H1 (cell line): ENCODE measurements at regions not wholly inside any gene's neighbourhood (a gene's known extent, or its start where the extent isn't known, plus 50 kb on each side); places are given as distances from the start of the nearest gene placed in this dataset.

ENCODE experiments used
- CTCF ChIA-PET: fragments of 300-600 bp; sonication (Branson Sonifier 250); formaldehyde crosslinking; loops from one replicate; lab custom pipeline; 2021; ENCODE audit not compliant: partially characterized antibody; lab: Charles Lee
- POLR2A ChIA-PET: fragments of 300-600 bp; sonication (Branson Sonifier 250); formaldehyde crosslinking; loops from one replicate; lab custom pipeline; 2021; ENCODE audit warnings: inconsistent platforms; ENCODE audit not compliant: partially characterized antibody; lab: Charles Lee
- DNase-seq, 2 experiments: peaks; one replicate each; pipeline versions ENCODE4 v3.0.0 to v3.0.0-alpha.2; 2010 to 2022; ENCODE audit warnings: low spot score in 2 of 2, low read depth in 1 of 2, mixed read lengths in 1 of 2
- FAIRE-seq: peaks from 2 replicates; lab custom pipeline; 2011; peaks lifted over from hg19 to GRCh38; lab: Jason Lieb, UNC
- H2AFZ ChIP-seq: 2 replicates; pipeline ENCODE4 v1.8.1; 2012; ENCODE audit warnings: low read length, inconsistent platforms
- H2AK5ac ChIP-seq: 2 replicates; pipeline ENCODE4 v1.6.1; 2013; ENCODE audit warnings: low read depth, low read length
- H2BK120ac ChIP-seq: replicated peaks from 2 replicates; pipeline ENCODE3; 2013; ENCODE audit warnings: low read depth, low read length, inconsistent platforms
- H2BK12ac ChIP-seq: 2 replicates; pipeline ENCODE4 v1.6.1; 2013; ENCODE audit warnings: low read depth, low read length
- H2BK15ac ChIP-seq: 2 replicates; pipeline ENCODE4 v1.6.1; 2013; ENCODE audit warnings: low read length
- H2BK20ac ChIP-seq: 2 replicates; pipeline ENCODE4 v1.6.1; 2013; ENCODE audit warnings: low read length
- H2BK5ac ChIP-seq: 2 replicates; pipeline ENCODE4 v1.6.1; 2013; ENCODE audit warnings: low read depth, low read length
- H3K14ac ChIP-seq: 2 replicates; pipeline ENCODE4 v1.6.1; 2013; ENCODE audit warnings: inconsistent platforms; ENCODE audit not compliant: insufficient read length
- H3K18ac ChIP-seq: 2 replicates; pipeline ENCODE4 v1.6.1; 2013; ENCODE audit warnings: low read length; ENCODE audit errors: extremely low read depth
- H3K23ac ChIP-seq: 2 replicates; pipeline ENCODE4 v1.6.1; 2013; ENCODE audit warnings: inconsistent platforms; ENCODE audit not compliant: insufficient read length
- H3K23me2 ChIP-seq: 2 replicates; pipeline ENCODE4 v1.6.1; 2013; ENCODE audit warnings: low read depth, low read length
- H3K27ac ChIP-seq: 2 replicates; pipeline ENCODE4 v1.6.1; 2011; ENCODE audit warnings: low read depth, low read length, inconsistent platforms
- H3K27me3 ChIP-seq, 4 experiments: replicated peaks in 1 of 4; 1 replicate in 1 of 4; 2 replicates in 3 of 4; pipeline versions ENCODE4 v1.6.1 to v1.8.1; 2011 to 2013; ENCODE audit warnings: low read length in 3 of 4, mild to moderate bottlenecking in 3 of 4, inconsistent platforms in 2 of 4, mixed read lengths in 2 of 4, moderate library complexity in 1 of 4; ENCODE audit not compliant: control insufficient read depth in 3 of 4, insufficient read depth in 3 of 4; ENCODE audit errors: extremely low read depth in 1 of 4
- H3K36me3 ChIP-seq, 4 experiments: 2 replicates each; pipeline versions ENCODE4 v1.6.1 to v1.8.1; 2011 to 2013; ENCODE audit warnings: mild to moderate bottlenecking in 4 of 4, low read length in 3 of 4, moderate library complexity in 2 of 4, control low read depth in 1 of 4, inconsistent platforms in 1 of 4; ENCODE audit not compliant: insufficient read depth in 4 of 4, control insufficient read depth in 2 of 4
- H3K4ac ChIP-seq: replicated peaks from 2 replicates; pipeline ENCODE3; 2013; ENCODE audit warnings: low read length, low read depth, mixed read lengths, inconsistent platforms; ENCODE audit not compliant: insufficient read length
- H3K4me1 ChIP-seq, 4 experiments: replicated peaks in 1 of 4; 1 replicate in 1 of 4; 2 replicates in 3 of 4; pipeline versions ENCODE4 v1.6.1 to v1.8.1; 2011 to 2013; ENCODE audit warnings: low read length in 3 of 4, inconsistent platforms in 2 of 4, mixed read lengths in 1 of 4; ENCODE audit not compliant: insufficient read depth in 4 of 4, control insufficient read depth in 3 of 4
- H3K4me2 ChIP-seq, 2 experiments: 2 replicates each; pipeline versions ENCODE4 v1.6.1 to v1.8.1; 2011 to 2013; ENCODE audit warnings: low read depth in 2 of 2, low read length in 2 of 2, control low read depth in 1 of 2, inconsistent platforms in 1 of 2, mild to moderate bottlenecking in 1 of 2; ENCODE audit not compliant: insufficient read depth in 1 of 2
- H3K4me3 ChIP-seq, 4 experiments: fragments of 200-600, 300-600 bp in 1 of 4; sonication (generic), shearing (Covaris generic), sonication (Bioruptor Twin) in 1 of 4; 2 replicates each; pipeline versions ENCODE4 v1.5.1 to v1.8.1; 2011 to 2016; ENCODE audit warnings: low read length in 4 of 4, low read depth in 3 of 4, control low read depth in 2 of 4, inconsistent platforms in 2 of 4, mild to moderate bottlenecking in 2 of 4, mixed read lengths in 1 of 4, moderate library complexity in 1 of 4; ENCODE audit not compliant: insufficient read depth in 2 of 4; ENCODE audit errors: extremely low read depth in 1 of 4
- H3K56ac ChIP-seq: replicated peaks from 2 replicates; pipeline ENCODE3; 2013; ENCODE audit warnings: low read depth, mild to moderate bottlenecking, mixed read lengths, low read length, inconsistent platforms; ENCODE audit not compliant: insufficient read length
- H3K79me1 ChIP-seq: 2 replicates; pipeline ENCODE4 v1.6.1; 2013; ENCODE audit warnings: low read depth, low read length, control low read depth
- H3K79me2 ChIP-seq, 2 experiments: 2 replicates each; pipeline versions ENCODE4 v1.6.1 to v1.8.1; 2012 to 2013; ENCODE audit warnings: low read length in 2 of 2, mild to moderate bottlenecking in 2 of 2, inconsistent platforms in 1 of 2; ENCODE audit not compliant: insufficient read depth in 2 of 2, control insufficient read depth in 1 of 2
- H3K9ac ChIP-seq, 4 experiments: replicated peaks in 1 of 4; 1 replicate in 1 of 4; 2 replicates in 3 of 4; pipeline versions ENCODE4 v1.6.1 to v1.8.1; 2011 to 2013; ENCODE audit warnings: low read depth in 3 of 4, low read length in 3 of 4, control low read depth in 2 of 4, mild to moderate bottlenecking in 2 of 4, moderate library complexity in 2 of 4, inconsistent platforms in 1 of 4; ENCODE audit errors: extremely low read depth in 1 of 4
- H3K9me3 ChIP-seq, 2 experiments: 2 replicates each; pipeline versions ENCODE4 v1.6.1 to v1.8.1; 2012 to 2013; ENCODE audit warnings: mild to moderate bottlenecking in 2 of 2, moderate library complexity in 2 of 2, control low read depth in 1 of 2, inconsistent platforms in 1 of 2, low read depth in 1 of 2, low read length in 1 of 2, mixed read lengths in 1 of 2; ENCODE audit not compliant: insufficient read depth in 2 of 2
- H4K20me1 ChIP-seq, 2 experiments: replicated peaks in 1 of 2; 2 replicates each; pipeline versions ENCODE3 to v1.8.1; 2011 to 2013; ENCODE audit warnings: inconsistent platforms in 2 of 2, low read length in 2 of 2, mild to moderate bottlenecking in 1 of 2; ENCODE audit not compliant: insufficient read depth in 2 of 2, control insufficient read depth in 1 of 2
- H4K5ac ChIP-seq: 2 replicates; pipeline ENCODE4 v1.6.1; 2013; ENCODE audit warnings: low read length, low read depth, mixed read lengths, inconsistent platforms; ENCODE audit not compliant: insufficient read length
- H4K8ac ChIP-seq: 2 replicates; pipeline ENCODE4 v1.8.0; 2013; ENCODE audit warnings: mild to moderate bottlenecking, moderate library complexity, low read length, inconsistent platforms; ENCODE audit not compliant: insufficient read depth; ENCODE audit errors: extremely low read depth
- H4K91ac ChIP-seq: replicated peaks from 2 replicates; pipeline ENCODE3; 2013; ENCODE audit warnings: low read length, mixed read lengths, inconsistent platforms; ENCODE audit not compliant: insufficient read length
- CBX5 ChIP-seq: fragments of 300-800, 300-1000 bp; sonication (generic); IDR thresholded peaks from 2 replicates; pipeline ENCODE4 v1.7.1; 2016; ENCODE audit warnings: antibody characterized with exemption, low read length, low read depth
- CHD1 ChIP-seq: IDR thresholded peaks from 2 replicates; pipeline ENCODE4 v1.6.1; 2012; ENCODE audit warnings: low read depth, low read length, improper control_type of control experiment
- CHD2 ChIP-seq: IDR thresholded peaks from 2 replicates; pipeline ENCODE4 v1.6.1; 2012; ENCODE audit warnings: low read length, improper control_type of control experiment
- CREB1 ChIP-seq: IDR thresholded peaks from 2 replicates; pipeline ENCODE4 v1.6.1; 2012; ENCODE audit warnings: inconsistent platforms
- EP300 ChIP-seq, 2 experiments: IDR thresholded peaks; 1 replicate in 1 of 2; 2 replicates in 1 of 2; pipeline ENCODE4 v1.6.1; 2011 to 2012; ENCODE audit warnings: low read depth in 2 of 2, low read length in 2 of 2, mild to moderate bottlenecking in 2 of 2, borderline replicate concordance in 1 of 2, inconsistent platforms in 1 of 2, moderate library complexity in 1 of 2
- FOSL1 ChIP-seq: IDR thresholded peaks from 2 replicates; pipeline ENCODE4 v1.6.1; 2011; ENCODE audit warnings: mild to moderate bottlenecking, low read depth, low read length, moderate library complexity; ENCODE audit not compliant: insufficient read depth
- KDM4A ChIP-seq: IDR thresholded peaks from one replicate; pipeline ENCODE4 v1.7.1; 2012; ENCODE audit warnings: low read depth, mild to moderate bottlenecking, moderate library complexity, low read length, inconsistent platforms; ENCODE audit not compliant: severe bottlenecking
- POU5F1 ChIP-seq: IDR thresholded peaks from 2 replicates; pipeline ENCODE4 v1.6.1; 2011; ENCODE audit warnings: low read depth, mild to moderate bottlenecking, low read length, moderate library complexity
- RXRA ChIP-seq: IDR thresholded peaks from 2 replicates; pipeline ENCODE4 v1.6.1; 2011; ENCODE audit warnings: low read depth, mild to moderate bottlenecking, low read length, moderate library complexity; ENCODE audit not compliant: insufficient read depth
- SP4 ChIP-seq: IDR thresholded peaks from 2 replicates; pipeline ENCODE4 v1.6.1; 2012; ENCODE audit warnings: low read length, inconsistent platforms
- TAF7 ChIP-seq: optimal IDR thresholded peaks from 2 replicates; pipeline ENCODE3; 2011; ENCODE audit warnings: low read depth, mild to moderate bottlenecking, inconsistent platforms, low read length, moderate library complexity, borderline replicate concordance
- TBP ChIP-seq: IDR thresholded peaks from 2 replicates; pipeline ENCODE4 v1.6.1; 2011; ENCODE audit warnings: low read depth, low read length, improper control_type of control experiment
- TCF12 ChIP-seq: IDR thresholded peaks from 2 replicates; pipeline ENCODE4 v1.6.1; 2011; ENCODE audit warnings: low read depth, mild to moderate bottlenecking, low read length
- USF2 ChIP-seq: IDR thresholded peaks from 2 replicates; pipeline ENCODE4 v1.6.1; 2011; ENCODE audit warnings: low read length, improper control_type of control experiment
- YY1 ChIP-seq: IDR thresholded peaks from 2 replicates; pipeline ENCODE4 v1.6.1; 2011; ENCODE audit warnings: low read depth, mild to moderate bottlenecking, low read length
- WGBS, 2 experiments: shearing (Covaris generic) in 1 of 2; methylation state at CpG; one replicate each; pipeline versions ENCODE4 v1.1.6 to v1.1.7; 2013 to 2015; ENCODE audit warnings: low lambda C conversion rate in 2 of 2, mixed read lengths in 2 of 2, inconsistent platforms in 1 of 2, low coverage in 1 of 2, missing lambda C conversion rate in 1 of 2; ENCODE audit not compliant: insufficient replicate concordance in 2 of 2, insufficient coverage in 1 of 2, insufficient read length in 1 of 2; ENCODE audit errors: extremely low coverage in 1 of 2, missing lambda C conversion rate in 1 of 2; 5-methylcytosine and 5-hydroxymethylcytosine counted together

- Histone ChIP-seq H3K9me3 (no peaks in the 10 kb centered on the region), H3K56ac (no peak overlapping the region), H2BK20ac (no peak overlapping the region), H3K14ac (no peak overlapping the region), H2AFZ (peak overlapping the region; percentile 5; the same call in 1 of the 2 replicates), H4K91ac (no peak overlapping the region), H4K20me1 (no peaks in the 10 kb centered on the region), H3K4ac (no peak overlapping the region), H4K5ac (no peak overlapping the region), H2BK5ac (no peak overlapping the region), H3K79me2 (no peaks in the 10 kb centered on the region), H3K4me3 (no peak overlapping the region), H3K23ac (no peak overlapping the region), H3K23me2 (no peaks in the 10 kb centered on the region), H2BK12ac (no peak overlapping the region), H4K8ac (no peak overlapping the region), H3K18ac (no peak overlapping the region), H3K36me3 (no peaks in the 10 kb centered on the region), H3K79me1 (no peaks in the 10 kb centered on the region), H3K4me1 (peaks cover 0 to 3% (median 0%) of the 10 kb centered on the region in 4 experiments; a peak in 2 of 7 replicates), H3K27ac (no peak overlapping the region), H3K4me2 (no peak overlapping the region), H2BK120ac (no peak overlapping the region), H3K27me3 (no peaks in the 10 kb centered on the region), H3K9ac (no peak overlapping the region), H2AK5ac (no peak overlapping the region), H2BK15ac (no peak overlapping the region)
- WGBS, 2 experiments = 83% methylated on average over 6 of the region's 6 CpGs; no CpG with 5 or more reads in 1 of the 2 experiments
- CTCF ChIA-PET = interaction anchor here (0.8 kb wide), 1 partner anchor 314 kb away, joined by 3 read pairs; no protein-coding TSS in a partner anchor
- DNase-seq (no peak), FAIRE-seq (no peak)
- POLR2A ChIA-PET = no interaction called here
- no peak for TF ChIP-seq TAF7
- TF ChIP-seq CREB1 = no peak
- TF ChIP-seq USF2 = no peak
- TF ChIP-seq FOSL1 = no peak
- no peak for TF ChIP-seq TCF12
- TF ChIP-seq TBP = no peak
- no peak for TF ChIP-seq CHD1
- TF ChIP-seq CBX5 = no peak
- TF ChIP-seq KDM4A = no peak
- TF ChIP-seq POU5F1 = no peak
- TF ChIP-seq CHD2 = no peak
- TF ChIP-seq RXRA = no peak
- TF ChIP-seq EP300 (IDR thresholded peaks at IDR 0.05; ENCODE audit: borderline replicate concordance in 1 of 2, low read depth in 2 of 2, low read length in 2 of 2) = no peak
- TF ChIP-seq YY1 = no peak
- TF ChIP-seq SP4 = no peak
Measured at GRCh38 chr2:156864753-156865152, 392.8 kb upstream of the GALNT5 start.
